Coronary artery (tissue), 2 donors: ENCODE measurements at regions not wholly inside any gene's neighbourhood (a gene's known extent, or its start where the extent isn't known, plus 50 kb on each side); places are given as distances from the start of the nearest gene placed in this dataset.

Experiments
- DNase-seq: peaks from one replicate; pipeline ENCODE4 v3.0.0-alpha.2; 2017; ENCODE audit warnings: low spot score
- H3K27ac ChIP-seq, 2 donors: fragments of 200-600 bp; sonication (generic); one replicate each; pipeline ENCODE4 v1.5.1; 2016 to 2019
- H3K4me3 ChIP-seq: fragments of 200-600 bp; sonication (generic); 2 replicates; pipeline ENCODE4 v1.5.1; 2016; ENCODE audit warnings: mild to moderate bottlenecking, moderate library complexity
- TF ChIP-seq, protein P1 (sequence below): fragments of 200-600 bp; sonication (generic); IDR thresholded peaks from one replicate; pipeline ENCODE4 v1.5.1; 2019; ENCODE audit warnings: antibody characterized with exemption

DNA sequence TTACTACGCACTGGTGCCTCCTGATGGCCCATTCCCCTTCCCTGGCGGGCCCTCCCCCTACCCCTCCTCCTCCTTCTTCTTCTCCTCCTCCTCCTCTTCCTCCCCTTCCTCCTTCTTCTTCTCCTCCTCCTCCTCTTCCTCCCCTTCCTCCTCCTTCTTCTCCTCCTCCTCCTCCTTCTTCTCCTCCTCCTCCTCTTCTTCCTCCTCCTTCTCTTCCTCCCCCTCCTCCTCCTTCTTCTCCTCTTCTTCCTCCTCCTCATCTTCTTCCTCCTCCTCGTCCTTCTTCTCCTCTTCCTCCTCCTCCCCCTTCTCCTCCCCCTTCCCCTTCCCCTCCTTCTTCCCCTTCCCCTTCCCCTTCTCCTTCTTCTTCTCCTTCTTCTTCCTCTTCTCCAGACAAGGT, 64.7 kb upstream of the COG2 start:
- H3K27ac ChIP-seq, result no peak overlapping the region
- no peak for DNase-seq
- TF ChIP-seq, protein P1, sequence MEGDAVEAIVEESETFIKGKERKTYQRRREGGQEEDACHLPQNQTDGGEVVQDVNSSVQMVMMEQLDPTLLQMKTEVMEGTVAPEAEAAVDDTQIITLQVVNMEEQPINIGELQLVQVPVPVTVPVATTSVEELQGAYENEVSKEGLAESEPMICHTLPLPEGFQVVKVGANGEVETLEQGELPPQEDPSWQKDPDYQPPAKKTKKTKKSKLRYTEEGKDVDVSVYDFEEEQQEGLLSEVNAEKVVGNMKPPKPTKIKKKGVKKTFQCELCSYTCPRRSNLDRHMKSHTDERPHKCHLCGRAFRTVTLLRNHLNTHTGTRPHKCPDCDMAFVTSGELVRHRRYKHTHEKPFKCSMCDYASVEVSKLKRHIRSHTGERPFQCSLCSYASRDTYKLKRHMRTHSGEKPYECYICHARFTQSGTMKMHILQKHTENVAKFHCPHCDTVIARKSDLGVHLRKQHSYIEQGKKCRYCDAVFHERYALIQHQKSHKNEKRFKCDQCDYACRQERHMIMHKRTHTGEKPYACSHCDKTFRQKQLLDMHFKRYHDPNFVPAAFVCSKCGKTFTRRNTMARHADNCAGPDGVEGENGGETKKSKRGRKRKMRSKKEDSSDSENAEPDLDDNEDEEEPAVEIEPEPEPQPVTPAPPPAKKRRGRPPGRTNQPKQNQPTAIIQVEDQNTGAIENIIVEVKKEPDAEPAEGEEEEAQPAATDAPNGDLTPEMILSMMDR, result no peak

DNA sequence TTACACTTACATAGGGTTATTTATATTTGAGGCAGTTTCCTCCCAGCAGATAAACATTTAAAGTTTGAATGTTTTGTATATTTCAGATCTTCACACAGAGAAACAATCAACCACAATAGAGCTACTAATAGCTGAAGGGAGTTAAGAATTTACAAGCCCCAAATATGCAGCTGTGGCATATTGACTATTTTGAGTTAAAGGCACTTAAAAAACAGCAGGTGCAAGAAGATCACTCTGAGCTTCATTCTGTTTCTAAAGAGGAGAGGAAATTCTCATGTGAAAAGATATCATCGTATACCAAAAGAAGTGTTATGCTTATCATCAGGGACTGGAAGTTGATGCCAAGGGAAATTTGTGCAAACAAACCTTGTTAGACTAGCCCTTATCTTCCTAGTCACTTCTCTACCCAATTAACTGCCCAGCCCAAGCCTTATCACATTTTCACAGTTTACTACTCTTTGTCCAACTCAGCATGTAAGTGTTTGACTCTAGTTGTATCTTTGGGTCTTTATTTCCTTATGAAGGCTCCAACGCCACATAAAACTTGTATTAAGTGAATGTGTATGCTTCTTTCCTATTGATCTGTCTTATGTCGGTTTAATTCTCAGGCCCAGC, 66.3 kb upstream of the COG2 start:
- TF ChIP-seq, protein P1, result no peak
- Histone ChIP-seq H3K27ac (no peak overlapping the region), H3K4me3 (no peak overlapping the region)
- DNase-seq, result no peak

More for the DNA sequence above, 64.7 kb upstream of the COG2 start:
- no peak overlapping the region for H3K4me3 ChIP-seq

DNA sequence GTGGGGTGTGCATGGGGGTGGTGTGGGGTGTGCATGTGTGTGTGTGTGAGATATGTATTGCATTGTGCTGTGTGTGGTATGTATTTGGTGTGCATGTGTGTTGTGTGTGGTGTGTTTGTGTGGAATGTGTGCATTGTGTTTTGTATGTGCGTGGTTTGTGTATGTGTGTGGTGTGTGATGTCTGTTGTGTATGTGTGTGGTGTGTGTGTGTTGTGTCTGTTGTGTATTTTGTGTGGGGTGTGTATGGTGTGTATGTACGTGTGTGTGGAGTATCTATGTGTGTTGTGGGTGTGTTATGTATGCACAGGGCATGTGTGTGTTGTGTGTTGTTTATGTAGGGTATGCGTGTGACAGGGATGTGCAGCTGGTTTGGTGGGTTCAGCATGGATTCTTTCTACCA, 67.8 kb upstream of the COG2 start:
- TF ChIP-seq, protein P1, result no peak
- DNase-seq, result no peak
- Histone ChIP-seq H3K4me3 (no peak overlapping the region), H3K27ac (no peak overlapping the region)

DNA sequence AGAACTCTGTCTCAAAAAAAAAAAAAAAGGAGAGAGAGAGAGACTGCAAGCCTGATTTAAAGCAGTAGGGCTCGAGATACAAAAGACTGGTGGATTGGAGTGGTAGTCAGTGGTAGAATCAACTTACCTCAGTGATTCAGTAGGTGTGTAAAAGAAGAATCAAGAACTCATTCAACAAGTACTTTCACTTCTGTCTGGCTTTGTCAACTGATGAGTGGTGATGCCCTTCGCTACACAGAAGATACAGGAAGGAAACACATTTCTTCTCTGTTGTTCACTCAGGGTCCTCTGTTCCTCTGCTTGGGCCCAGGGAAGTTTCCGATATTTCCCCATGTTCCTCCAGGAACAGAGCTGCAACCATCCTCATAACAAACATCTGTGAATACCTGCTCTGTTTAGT, 68.6 kb upstream of the COG2 start:
- H3K27ac ChIP-seq, result no peak overlapping the region
- no peak overlapping the region for H3K4me3 ChIP-seq
- no peak for DNase-seq
- TF ChIP-seq, protein P1, result no peak

DNA sequence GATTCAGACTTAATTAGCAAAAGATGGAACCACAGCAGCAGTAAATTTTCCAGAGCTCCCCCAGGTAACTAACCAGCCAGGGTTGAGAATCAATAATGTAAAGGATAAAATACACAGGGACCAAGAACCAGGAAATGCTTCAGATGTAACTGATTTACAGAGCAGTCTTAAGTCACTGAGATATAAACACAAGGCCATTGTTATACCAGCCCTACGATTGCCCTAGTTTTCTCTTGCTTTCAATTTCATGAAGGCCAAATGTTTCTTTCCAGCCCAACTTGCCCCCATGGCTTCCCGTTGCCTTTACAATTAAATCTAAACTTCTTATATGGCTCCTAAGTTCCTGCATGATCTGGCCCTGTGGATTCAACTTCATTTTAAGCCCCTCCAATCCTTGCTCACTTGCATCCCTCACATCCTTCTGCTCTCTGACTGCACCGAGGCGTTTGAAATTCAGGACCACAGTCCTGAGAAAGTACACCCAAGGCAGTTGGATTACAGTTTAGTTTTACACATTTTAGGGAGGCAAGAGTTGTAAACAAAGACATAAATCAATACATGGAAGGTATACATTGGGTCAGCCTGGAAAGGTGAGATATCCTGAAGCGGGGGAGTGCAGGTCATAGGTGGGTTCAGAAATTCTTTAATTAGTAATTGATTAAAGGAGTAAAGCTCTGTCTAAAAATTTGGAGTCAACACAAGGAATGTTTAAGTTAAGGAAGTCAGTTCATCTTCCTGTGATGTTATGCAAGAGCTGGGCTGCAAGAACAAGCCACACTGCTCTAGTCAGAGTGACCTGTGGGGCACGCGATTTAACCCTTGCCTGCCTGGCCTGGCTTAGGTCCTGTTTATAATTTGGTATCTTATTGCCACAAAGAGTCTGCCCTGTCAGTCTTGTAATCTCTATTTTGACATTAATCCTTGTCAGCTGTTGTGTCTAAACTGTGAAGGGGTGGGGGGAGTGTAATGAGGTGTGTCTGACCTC, 69.9 kb upstream of the COG2 start:
- Histone ChIP-seq H3K4me3 (no peak overlapping the region), H3K27ac (no peak overlapping the region)
- DNase-seq, result no peak

GRCh38 chr1:230570724-230571360, 71.4 kb upstream of the COG2 start:
- TF ChIP-seq, protein P1, result no peak
- no peak for DNase-seq
- Histone ChIP-seq H3K27ac (no peak overlapping the region), H3K4me3 (no peak overlapping the region)

More for the DNA sequence above, 69.9 kb upstream of the COG2 start:
- TF ChIP-seq, protein P1, result no peak
